Heart left ventricle (tissue), 13 donors: ENCODE measurements at regions not wholly inside any gene's neighbourhood (a gene's known extent, or its start where the extent isn't known, plus 50 kb on each side); places are given as distances from the start of the nearest gene placed in this dataset.
"Not testable (repeated sequence)": the region's sequence is repeated elsewhere in the genome, so short reads cannot be mapped to it uniquely, and the experiment has no call there.

ENCODE experiments used
- POLR2A ChIP-seq, 2 donors: fragments of 450-650 bp; IDR thresholded peaks; one replicate each; pipeline ENCODE4 v1.6.1; 2017; ENCODE audit warnings: antibody characterized with exemption in 2 of 2, mild to moderate bottlenecking in 2 of 2, moderate library complexity in 2 of 2
- TF ChIP-seq, protein P1 (sequence below), 12 donors: fragments of 200-600 bp; sonication (generic) in 4 of 12; IDR thresholded peaks; one replicate each; pipeline versions ENCODE4 v1.5.0 to v1.8.0; 2018 to 2022; ENCODE audit warnings: antibody characterized with exemption in 12 of 12, mild to moderate bottlenecking in 5 of 12
- donor health status: ischemic (EF 13 %, LVEDD 7.1; RV severe dilation, severe dysfunction).
- donor health status: DM: no; HTN: yes; CAD: no.
- donor health status: DM: no; HTN: no; CAD: no.
- donor health status: ischemic (EF 25% LVEDD 6.9; RV normal size, moderate dysfunction).
- donor health status: ischemic (EF 25% LVEDD 5.7; RV mildly dilated, moderate dysfunction).
- donor health status: ischemic (EF 35%, LVEDD 5.7; RV mildly dilated, moderate dysfunction).
- donor health status: nonischemic (EF 11% LVEDD 7.7; RV severe dilation, severe dysfunction).
- donor health status: DM: yes; HTN: yes; CAD: no.
- donor health status: PGD.
- donor health status: ischemic (EF 29% LVEDD 5.4; RV normal size, mild dysfunction).
- donor health status: nonischemic (EF 23%, LVEDD 6.1; RV moderate dilation, normal function).

DNA sequence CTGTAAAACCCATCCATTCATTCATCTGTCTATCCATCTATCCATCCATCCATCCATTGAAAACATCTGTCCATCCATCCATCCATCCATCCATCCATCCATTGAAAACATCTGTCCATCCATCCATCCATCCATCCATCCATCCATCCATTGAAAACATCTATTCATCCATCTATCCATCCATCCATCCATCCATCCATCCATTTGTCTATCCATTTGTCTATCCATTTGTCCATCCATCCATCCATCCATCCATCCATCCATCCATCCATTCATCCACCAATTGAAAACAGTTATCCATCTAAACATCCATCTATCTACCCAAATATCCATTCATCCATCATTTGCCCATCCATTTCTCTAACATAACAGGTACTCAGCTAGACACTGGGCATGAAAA is 145.3 kb upstream of the TBX3 start:
- TF ChIP-seq, protein P1, sequence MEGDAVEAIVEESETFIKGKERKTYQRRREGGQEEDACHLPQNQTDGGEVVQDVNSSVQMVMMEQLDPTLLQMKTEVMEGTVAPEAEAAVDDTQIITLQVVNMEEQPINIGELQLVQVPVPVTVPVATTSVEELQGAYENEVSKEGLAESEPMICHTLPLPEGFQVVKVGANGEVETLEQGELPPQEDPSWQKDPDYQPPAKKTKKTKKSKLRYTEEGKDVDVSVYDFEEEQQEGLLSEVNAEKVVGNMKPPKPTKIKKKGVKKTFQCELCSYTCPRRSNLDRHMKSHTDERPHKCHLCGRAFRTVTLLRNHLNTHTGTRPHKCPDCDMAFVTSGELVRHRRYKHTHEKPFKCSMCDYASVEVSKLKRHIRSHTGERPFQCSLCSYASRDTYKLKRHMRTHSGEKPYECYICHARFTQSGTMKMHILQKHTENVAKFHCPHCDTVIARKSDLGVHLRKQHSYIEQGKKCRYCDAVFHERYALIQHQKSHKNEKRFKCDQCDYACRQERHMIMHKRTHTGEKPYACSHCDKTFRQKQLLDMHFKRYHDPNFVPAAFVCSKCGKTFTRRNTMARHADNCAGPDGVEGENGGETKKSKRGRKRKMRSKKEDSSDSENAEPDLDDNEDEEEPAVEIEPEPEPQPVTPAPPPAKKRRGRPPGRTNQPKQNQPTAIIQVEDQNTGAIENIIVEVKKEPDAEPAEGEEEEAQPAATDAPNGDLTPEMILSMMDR (IDR thresholded peaks at IDR 0.05), result not testable (repeated sequence)
- TF ChIP-seq POLR2A (IDR thresholded peaks at IDR 0.05), result not testable (repeated sequence)
